Inflammatory macrophage treated with lipopolysaccharide for 1 hour (primary cell): ENCODE measurements at regions not wholly inside any gene's neighbourhood (a gene's known extent, or its start where the extent isn't known, plus 50 kb on each side); places are given as distances from the start of the nearest gene placed in this dataset.
A peak's percentile ranks its signal among the peaks of the same experiment; 100 is the strongest.

ENCODE experiments used
- DNase-seq, 2 donors: peaks; one replicate each; pipeline ENCODE4 v3.0.0-alpha.2; 2020 to 2022

DNA sequence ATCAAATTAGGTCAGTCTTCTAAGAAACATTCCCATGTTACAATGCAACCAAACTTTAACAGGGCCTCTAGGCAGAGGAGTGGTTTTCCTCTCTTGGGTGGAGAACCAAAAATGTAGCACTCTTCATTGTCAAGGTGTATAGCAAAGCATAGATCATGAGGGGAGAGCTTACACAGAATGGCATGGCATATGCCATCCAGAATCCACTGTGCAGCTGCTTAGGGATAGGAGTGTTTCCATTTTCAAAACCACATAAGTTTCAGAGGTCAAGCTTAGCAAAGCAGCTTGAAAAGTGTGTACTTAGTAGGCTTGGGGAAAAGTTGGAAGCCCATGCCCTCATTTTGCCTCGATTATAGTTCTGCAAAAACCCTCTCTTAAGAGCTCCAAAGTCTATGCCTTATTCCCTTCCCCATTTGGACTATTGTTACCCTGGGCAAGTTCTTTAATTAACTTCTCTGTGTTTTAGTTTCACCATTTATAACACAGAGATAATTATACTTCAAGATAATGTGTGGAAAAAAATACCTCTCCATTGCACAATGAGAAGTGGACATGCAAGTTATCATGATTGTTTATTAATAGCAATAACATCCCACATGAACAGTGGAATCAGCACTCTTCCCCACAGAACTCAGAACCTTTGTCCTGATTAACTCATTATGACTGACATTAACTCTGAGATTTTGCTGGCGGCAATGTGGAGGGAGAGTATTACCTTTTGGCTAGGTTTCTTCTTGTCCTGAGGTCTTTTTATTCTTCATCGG lies 398.9 kb upstream of the WWC1 start:
- no peak for DNase-seq

DNA sequence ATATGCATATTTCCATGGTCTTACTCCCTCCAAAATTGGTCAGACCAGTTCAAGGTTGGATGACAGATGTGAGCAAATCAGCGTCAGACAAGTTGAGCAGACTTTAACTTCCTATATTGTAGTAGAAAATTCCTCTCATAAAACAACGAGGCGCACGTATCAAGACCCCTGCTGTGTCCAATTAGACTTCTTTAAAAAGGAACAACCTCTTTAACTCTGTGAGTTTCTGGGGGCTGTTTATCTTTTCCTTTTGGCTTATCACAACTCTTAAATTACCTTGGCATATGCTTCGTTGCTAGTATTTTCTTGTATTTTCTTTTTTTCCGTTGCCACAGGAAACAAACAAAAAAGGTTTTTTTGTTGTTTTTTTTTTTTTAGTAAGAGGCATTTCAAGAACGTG lies 398.2 kb upstream of the WWC1 start:
- no peak for DNase-seq

DNA sequence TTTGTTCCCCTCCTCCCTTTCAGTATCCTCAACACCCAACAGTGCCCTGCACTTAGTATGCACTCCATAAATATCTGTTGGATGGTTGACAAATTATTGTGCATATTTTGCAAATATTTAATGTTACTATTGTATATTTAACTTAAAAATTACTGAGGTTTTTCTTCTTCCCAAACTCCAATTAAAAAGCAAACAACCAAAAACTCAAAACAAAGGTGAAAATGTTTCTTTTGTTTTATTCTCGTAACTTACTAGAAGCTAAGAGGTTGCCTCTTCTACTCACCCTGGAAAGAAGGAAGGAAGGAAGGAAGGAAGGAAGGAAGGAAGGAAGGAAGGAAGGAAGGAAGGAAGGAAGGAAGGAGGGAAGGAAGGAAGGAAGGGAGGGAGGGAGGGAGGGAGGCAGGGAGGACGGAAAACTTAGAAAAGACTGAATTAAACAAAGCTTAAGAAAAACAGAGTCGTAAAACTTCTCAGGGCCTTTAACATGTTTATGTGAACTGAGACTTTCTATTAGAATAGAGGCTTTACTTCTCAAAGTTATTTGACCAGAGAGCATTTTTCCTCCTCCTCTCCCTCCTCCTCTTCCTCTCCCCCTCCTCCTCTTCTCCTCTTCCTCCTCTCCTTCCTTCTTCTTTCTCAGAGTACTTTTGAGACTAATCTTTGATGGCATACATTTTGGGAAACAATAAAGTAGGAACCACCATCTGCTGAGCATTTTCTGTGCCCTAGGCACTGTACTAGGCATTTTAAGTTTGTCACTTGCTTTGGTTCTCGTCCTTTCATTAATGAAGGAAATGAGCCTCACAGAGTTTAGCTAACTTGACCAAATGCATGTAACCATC lies 396.6 kb upstream of the WWC1 start:
- DNase-seq: no peak

DNA sequence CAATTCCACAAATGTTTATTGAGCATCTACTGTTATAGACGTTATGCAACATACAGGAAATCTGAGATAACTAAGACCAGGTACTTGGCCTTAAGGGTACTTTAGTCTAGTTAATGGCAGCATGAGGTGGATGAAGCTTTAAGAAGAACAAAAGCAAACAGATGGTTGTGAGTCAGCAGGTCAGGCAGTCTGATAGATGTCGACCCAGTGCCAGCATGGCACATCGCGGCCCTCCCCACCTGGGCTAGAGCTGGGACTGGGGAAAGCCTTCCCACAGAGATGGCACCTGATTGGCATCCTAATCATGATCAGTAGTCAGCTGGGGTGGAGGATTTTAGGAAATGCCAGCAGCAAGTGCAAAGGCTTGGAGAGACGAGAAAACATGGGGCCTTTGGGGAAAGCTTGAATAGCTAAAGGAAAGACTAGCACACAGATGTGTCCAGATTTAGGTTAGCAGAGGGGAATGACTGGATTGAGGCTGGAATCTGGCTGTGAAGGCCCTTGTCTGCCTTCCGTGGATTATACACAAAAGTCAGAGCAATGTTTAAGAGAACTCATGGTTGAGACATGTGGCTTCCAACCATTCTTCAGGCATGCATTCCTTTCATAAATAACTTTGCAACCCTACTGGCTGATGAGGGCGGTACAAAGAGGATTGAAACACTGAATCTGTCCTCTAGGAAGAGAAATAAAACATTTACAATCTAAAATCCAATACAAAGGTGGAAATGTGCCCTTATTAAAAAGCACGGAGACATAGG lies 395.4 kb upstream of the WWC1 start:
- no peak for DNase-seq

DNA sequence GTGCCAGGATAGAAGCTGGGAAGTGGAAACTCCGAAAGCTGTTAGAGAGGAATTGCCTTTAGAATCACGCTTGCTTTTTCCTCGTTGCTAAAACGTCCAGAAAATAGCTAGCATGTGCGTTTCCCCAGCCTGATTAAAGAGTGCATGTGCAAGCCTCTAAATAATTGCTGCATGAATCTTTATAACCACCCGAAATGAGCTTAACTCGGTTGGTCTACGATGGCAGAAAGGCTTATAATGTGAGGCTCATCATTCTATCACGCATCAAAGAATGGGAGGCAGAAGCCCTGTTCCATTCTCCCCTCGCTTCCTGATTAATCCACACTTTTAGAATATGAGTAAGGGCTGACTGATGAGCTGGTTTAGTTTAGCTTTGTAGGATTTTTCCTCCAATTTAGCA lies 394.6 kb upstream of the WWC1 start:
- DNase-seq: no peak

DNA sequence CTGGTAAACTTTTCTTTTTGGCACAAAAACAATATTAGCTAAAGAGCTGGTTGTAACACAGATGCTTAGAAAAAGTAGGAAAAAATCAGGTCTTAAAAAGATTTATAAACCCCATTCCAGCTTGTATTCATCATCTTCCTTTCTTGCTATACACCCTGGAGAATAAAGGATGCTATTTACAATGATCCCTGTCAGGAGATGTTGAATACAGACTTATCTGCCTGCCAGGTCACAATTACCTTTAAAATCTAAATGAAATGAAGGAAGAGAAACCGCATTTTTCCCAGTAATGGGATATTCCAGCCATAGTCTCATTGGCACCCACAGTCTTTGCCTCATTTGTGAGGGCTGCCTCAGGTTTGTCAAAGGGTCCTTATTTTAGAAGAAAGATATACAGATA lies 394.1 kb upstream of the WWC1 start:
- no peak for DNase-seq

DNA sequence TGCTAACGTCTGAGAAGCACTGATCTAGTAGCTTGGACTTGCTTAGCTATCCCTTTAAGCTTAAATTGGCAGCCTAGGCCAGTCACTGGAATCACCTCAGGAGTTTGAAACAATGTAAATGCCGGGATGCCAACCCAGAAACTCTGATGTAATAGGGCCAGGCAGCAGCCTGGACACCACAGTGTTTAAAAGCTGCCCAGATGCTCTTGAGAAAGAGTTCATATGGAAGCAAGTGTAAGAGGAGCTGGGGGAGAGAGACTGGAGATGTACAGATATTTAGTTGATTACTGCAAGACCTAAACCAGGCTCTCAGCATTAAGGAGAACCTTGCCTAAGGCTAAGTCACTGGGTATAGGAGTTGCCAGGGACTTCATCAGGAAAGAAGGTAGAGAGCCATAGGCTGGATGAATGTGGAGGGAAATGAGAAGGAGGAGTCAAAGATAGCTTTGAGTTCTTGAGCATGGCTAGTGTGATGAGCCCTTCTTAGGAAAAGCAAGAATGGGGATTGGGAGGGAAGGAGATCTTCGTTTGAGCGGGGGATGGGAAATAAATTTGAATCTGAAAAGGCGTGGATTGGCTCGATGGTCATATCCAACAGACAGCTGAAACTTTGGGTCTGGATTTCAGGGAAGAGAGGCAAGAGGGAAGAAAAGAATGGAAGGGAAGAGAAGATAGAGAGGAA lies 392.9 kb upstream of the WWC1 start:
- no peak for DNase-seq

DNA sequence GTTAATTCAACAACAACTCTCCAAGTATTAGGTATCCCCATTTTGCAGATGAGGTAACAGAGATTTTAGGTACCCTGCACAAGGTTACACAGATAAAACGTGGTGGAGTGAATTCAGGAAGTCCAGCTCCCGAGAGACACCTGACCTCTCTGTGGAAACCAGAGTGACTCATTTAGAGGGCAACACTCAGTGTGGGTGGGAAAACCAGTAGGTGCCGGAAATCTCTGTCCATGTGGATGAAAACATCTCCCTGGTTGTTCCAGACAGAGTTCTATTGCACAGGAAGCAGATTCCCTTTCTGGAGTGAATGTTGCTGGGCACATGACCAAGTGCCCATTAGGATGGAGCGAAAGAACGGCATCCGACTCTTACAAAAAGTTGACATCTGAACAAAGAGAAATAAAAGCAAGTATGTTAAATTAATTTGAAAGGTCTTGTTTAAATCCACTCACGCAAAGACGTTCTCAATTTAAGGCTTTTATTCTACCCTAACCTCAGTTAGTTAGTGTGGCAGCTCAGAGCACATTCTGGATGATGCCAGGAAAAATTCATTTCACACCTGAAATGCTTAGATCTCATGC lies 391.9 kb upstream of the WWC1 start:
- DNase-seq: peak in 1 of 2 donors; percentile 23

DNA sequence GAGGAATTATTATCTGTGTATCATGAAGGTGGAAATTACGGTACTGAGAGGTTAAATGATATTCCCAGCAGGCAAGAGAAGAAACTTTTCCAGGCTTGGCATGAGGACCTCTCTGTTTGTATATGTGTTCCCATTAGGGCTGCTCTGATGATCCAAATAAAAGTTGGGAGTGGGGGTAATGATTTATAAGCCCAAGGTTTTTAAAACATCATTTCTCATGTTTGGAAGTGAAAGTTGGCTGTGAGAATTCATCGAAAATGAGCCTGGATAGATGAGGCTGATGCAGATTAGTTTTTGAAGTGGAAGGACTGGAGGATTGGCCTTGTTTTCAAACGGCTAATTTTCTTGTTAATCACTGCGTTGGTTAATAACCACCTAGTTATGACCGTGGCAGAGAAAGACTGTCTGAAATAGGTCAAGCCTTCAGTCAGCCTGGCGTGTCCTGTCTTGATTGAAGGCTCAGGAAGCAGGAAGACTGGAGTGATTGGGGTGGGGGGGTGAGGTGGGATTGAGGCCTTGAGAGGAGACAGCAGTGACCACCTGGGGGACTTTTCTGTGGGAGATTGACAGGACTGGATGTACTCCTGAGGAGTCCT lies 391.0 kb upstream of the WWC1 start:
- no peak for DNase-seq

DNA sequence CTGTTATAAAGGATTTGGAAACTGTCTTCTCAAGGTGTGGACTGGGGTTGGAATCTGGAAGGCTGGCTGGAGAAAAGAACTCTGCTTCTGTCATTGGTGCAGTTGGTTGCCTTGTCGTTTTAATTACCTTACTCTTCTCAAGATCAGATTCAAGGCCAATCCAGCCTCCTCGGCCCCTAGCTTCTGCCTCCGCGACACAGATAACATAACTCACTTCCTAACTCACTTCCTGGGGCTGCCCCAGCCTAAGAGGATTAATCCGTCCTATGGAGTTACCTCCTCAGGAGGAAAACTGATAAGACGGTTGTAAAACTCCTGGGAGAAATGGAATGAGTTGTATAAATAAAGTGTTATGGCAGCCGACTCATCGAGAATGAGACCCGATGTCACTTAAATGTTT lies 389.1 kb upstream of the WWC1 start:
- no peak for DNase-seq

DNA sequence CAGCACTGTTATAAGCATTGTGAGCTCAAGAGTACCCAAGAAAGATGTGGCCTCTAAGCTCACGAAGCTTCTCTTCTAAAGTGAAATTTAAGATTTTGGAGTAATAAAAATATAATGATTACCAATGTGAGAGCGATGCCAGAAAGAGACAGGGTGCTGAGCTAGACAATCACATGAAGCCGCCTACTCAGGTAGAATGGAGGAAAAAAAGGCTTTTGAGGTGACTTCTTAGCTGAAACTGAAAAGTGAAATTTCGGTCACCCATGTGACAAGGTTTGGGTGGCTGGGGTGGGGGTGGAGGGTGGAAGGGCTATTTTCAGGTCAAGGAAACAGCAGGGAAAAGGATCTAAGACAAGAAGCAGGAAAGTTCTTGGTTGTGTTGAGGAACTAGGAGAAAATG lies 388.2 kb upstream of the WWC1 start:
- no peak for DNase-seq

DNA sequence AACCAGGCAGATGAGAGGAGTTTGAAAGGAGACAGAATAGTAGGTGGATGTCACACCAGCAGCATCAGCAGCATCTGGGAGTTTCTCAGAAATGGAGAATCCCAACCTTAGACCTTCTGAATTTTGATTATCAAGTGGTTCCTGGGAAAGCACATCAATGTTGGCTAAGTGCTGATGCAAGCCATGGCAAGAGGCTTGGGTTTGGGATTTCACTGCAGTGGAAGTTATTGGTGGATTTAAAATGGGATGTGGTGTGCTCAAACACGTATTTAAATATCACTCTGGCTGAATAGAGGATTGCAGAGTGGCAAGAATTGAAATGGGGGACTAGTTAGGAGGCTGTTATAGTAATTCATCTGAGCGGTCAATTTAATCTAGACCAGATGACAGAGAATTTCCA lies 387.8 kb upstream of the WWC1 start:
- peak in 1 of 2 donors; percentile 0 for DNase-seq

DNA sequence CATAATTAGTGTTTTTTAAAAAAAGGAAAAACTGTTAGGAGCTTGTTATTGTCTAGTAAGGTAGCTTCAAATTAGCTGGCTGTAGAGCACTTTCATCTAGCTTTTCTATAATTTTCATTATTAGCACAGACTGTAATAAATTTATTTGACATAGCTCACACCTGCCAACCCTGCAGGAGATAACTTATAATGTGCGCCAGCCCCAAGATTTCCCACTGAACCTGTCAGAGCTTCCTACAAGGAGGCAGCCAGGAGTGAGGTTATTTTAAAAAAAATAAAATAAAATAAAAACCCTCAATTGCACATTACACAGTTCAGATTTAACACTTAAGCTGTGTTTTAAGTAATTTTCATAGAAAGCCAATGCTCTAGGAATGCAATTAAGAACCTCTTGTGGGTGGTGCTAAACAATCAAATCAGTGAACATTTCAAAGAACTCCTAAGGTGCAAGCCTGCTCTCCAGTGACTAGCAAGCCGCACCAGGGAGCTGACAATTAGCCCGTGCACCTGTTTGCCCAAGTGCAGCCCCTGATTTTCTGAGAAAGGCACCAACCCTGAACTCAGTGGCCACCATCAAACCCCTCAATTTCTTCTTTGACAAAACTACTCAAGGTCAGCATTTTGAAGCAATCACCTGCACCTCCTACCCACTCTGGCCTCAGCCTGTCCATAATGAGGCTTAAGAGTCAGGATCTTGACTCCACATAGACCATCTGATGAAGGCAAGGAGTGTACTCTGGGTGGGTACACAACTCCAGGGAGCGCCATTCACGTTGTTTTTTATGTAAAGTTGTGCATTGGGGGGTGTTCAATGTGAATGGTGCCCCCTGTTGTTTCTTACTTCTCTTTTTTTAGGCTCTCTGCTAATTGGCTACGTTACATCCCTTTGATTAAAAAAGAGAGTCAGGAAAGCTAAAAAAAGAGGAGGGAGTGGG lies 385.3 kb upstream of the WWC1 start:
- no peak for DNase-seq

DNA sequence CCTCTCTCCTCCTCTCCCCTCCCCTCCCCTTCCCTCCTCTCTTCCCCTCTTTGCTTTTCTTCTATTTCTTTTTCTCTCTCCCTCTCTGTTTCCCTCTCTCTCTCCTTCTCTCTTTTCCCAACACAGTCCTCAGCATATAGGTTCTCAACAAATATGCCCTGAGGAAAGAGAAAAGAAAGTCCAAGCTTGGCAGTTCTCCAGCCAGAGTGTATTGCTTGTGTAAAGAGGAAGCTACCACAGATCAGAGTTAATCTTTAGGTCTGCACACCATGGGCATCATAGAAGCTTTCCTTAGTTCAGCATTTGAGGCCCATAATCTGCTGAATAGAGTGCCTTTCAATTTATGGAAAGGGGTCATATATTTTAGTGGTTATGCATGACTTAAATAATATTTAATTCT lies 382.8 kb upstream of the WWC1 start:
- no peak for DNase-seq

DNA sequence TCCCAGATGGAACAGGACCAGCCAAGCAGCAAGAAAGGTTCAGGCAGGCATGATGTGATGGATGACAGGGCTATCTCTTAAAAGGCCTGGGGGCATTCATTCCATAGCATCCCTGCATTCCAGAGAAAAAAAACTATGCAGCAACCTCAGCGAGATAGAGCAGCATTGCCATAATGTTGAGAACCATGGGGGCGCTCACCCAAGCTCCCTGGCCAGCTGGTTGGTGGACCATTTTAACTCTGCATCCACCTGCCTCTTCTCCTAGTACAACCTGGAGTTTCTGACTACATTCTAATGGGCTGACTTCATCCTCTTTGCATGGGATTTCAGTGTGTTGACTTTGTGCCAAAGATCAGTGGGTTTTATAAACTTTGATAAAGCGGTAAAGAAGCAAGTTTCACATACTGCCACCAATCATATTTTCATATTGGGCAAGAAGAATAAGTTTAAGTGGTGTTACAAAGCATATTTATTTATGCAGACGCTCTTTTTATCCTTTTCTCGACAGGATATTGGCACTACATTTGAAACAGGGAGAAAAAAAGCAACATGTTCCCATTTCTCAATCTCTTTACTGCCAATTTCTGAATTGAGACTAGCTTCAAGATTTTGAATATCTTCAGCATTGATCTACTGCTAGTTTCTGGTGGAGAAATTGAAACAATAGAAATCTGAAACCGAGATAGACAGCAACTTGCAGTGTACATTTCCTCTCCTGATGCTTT lies 378.3 kb upstream of the WWC1 start:
- no peak for DNase-seq

DNA sequence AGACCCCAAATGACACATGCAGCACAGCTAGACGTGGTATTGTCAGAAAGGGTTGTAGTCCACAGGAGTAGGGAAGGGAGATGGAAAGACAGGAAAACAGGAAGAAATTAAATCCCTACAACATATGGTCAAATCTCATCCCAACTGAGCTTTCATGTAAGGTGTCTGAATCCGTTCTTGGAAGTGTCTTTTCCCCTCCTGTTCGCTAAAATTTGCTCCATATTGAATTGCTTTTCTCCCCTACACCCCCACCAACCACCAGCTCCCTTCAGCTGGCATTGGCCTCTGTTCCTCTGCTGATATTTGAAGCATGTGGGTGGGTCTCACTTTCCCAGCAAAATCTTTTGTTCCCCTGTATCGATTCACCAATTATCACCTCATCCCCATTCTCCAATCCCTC lies 376.2 kb upstream of the WWC1 start:
- DNase-seq: no peak

DNA sequence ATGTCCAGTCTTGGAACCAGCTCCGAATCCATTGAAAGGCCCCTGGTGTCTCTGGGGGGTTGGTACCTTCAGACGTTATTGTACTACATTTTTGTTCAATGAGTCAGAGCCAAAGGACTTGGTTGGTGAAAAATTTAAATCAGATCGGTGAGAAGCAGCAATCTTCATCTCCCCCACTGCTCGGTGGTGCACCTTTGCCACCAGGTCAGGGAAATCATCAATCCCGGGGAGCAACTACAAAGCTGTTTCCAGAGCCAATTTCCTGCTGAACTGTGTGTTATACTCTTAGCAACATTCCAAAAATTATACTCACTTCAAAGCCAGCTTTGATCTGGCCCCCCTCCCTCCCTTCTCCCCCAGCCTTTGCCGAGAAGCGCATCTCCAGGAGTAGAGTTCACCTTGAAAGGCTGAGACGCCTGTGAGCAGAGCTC lies 375.2 kb upstream of the WWC1 start:
- no peak for DNase-seq

DNA sequence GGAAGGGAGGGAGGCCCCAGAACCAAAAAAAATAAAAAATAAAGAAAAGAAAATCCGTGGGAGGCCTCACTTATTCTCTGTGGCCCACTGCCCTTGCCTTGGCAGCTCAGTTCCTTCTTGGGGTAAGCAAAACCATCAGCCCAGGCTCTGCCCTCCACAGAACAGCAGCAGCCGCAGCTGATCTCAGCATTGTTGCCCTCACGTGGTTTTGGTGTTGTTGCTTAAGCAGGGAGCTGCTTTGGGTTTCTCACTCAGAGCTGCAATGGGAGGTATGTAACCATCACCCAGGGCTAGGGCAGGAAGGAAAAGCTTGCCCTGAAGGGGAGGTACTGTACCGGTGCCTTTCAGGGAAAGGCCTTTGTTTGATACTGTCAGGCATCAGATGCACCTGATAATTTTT lies 374.7 kb upstream of the WWC1 start:
- peak; percentile 3 to 6 for DNase-seq

DNA sequence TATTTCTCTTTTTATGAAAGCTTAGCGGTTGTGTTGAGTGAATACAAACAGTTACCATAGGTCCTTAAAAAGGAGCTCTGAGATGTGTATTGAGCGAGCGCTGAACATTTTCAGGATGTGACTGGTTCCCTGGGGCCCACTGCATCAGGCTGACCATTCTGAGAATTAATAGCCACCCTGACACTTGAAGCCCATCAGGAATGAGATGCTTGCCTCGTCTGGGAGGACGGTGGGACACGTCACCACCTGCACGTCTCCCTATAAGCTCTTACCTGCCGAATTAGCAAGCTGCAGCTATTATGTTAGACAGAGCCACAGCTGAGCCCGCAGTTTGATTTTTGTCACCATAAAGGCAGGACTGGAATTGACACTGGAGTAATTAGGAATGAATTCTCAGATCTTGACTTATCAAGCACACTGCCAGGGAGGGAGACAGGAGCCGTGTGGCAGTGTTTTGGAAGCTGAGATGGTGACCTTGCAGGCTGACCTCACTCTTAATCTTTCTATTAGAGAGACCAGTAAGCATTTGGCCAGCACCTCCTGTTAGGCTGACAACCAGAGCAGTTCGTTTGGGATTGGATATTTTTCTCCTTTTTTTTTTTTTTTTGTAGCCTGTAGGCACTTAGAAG lies 373.1 kb upstream of the WWC1 start:
- no peak for DNase-seq
